ENCODE measurements at regions not wholly inside any gene's neighbourhood (a gene's known extent, or its start where the extent isn't known, plus 50 kb on each side); places are given as distances from the start of the nearest gene placed in this dataset.

DNA sequence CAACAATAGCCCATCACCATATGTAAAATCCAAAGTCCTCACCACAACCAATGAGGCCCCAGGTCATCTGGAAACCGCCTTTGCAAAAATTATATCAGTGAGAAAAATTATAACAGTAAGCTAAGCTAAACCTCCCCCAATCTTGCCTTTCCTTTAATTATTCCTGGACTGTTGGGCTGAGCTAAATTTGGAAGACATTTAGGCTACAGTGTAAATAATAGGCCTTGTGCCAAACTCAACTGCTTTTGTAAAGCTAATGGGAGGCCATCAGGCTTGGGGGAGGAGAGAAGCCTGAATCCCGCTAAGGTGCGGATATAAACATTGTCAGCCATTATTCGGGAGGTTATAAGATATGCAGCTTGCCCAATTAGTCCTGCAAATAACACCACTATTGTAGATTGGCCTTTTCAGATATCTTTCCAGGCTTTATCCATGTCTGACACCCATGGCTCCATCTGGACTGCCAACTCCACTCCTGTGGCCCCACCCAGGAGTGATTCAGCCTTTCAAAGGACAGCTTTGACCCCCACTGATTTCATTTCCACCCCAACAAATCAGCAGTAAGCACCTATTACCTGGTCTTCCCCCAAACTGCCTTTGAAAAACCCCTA is 53.0 kb upstream of the CA12 start:
- TF ChIP-seq POLR2A (IDR thresholded peaks at IDR 0.05) = no peak
- TF ChIP-seq, protein P1, sequence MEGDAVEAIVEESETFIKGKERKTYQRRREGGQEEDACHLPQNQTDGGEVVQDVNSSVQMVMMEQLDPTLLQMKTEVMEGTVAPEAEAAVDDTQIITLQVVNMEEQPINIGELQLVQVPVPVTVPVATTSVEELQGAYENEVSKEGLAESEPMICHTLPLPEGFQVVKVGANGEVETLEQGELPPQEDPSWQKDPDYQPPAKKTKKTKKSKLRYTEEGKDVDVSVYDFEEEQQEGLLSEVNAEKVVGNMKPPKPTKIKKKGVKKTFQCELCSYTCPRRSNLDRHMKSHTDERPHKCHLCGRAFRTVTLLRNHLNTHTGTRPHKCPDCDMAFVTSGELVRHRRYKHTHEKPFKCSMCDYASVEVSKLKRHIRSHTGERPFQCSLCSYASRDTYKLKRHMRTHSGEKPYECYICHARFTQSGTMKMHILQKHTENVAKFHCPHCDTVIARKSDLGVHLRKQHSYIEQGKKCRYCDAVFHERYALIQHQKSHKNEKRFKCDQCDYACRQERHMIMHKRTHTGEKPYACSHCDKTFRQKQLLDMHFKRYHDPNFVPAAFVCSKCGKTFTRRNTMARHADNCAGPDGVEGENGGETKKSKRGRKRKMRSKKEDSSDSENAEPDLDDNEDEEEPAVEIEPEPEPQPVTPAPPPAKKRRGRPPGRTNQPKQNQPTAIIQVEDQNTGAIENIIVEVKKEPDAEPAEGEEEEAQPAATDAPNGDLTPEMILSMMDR (IDR thresholded peaks at IDR 0.05 in 4 of 5, conservative IDR thresholded peaks at IDR 0.05 in 1 of 5) = no peak
